ENCODE measurements at regions not wholly inside any gene's neighbourhood (a gene's known extent, or its start where the extent isn't known, plus 50 kb on each side); places are given as distances from the start of the nearest gene placed in this dataset.

- H3K36me3 ChIP-seq (ENCODE audit: low read depth, missing control alignments), result no peaks in the 10 kb centered on the region
- H3K4me3 ChIP-seq, result no peak overlapping the region
- 94% methylated on average over 1 of the region's 1 CpG; no CpG with 5 or more reads in 1 of the 2 donors for WGBS, 2 donors
- TF ChIP-seq POLR2A (IDR thresholded peaks at IDR 0.05), result no peak
- no peak for TF ChIP-seq CTCF (IDR thresholded peaks at IDR 0.05)
- no peak for DNase-seq
- no peaks in the 10 kb centered on the region for H3K4me1 ChIP-seq
- H3K27ac ChIP-seq, result no peak overlapping the region
- H3K27me3 ChIP-seq, result no peaks in the 10 kb centered on the region
- intact Hi-C loops (cut with DNase I; ENCODE audit: low total_unique reads), result no loop called here
- no peaks in the 10 kb centered on the region for H3K9me3 ChIP-seq
These were observed 116.0 kb downstream of the CT47B1 start for GRCh38 chrX:120759685-120760084.

GRCh38 chrX:120755066-120755846, 120.4 kb downstream of the CT47B1 start:
- H3K4me1 ChIP-seq, result no peaks in the 10 kb centered on the region
- no peak overlapping the region for H3K27ac ChIP-seq
- TF ChIP-seq CTCF (IDR thresholded peaks at IDR 0.05), result no peak
- TF ChIP-seq POLR2A (IDR thresholded peaks at IDR 0.05), result no peak
- DNase-seq, result no peak
- no peaks in the 10 kb centered on the region for H3K27me3 ChIP-seq
- 45 to 86% methylated on average over 1 of the region's 1 CpG for WGBS, 2 donors
- no peaks in the 10 kb centered on the region for H3K9me3 ChIP-seq
- no peaks in the 10 kb centered on the region for H3K36me3 ChIP-seq (ENCODE audit: low read depth, missing control alignments)
- H3K4me3 ChIP-seq, result no peak overlapping the region
- intact Hi-C loops (cut with DNase I; ENCODE audit: low total_unique reads), result no loop called here

GRCh38 chrX:120753413-120754251, 122.0 kb downstream of the CT47B1 start:
- no peak for DNase-seq
- TF ChIP-seq POLR2A (IDR thresholded peaks at IDR 0.05), result no peak
- TF ChIP-seq CTCF (IDR thresholded peaks at IDR 0.05), result no peak
- no peak overlapping the region for H3K27ac ChIP-seq
- WGBS, 2 donors, result 82 to 84% methylated on average over 8 to 10 of the region's 10 CpGs
- no peak overlapping the region for H3K4me3 ChIP-seq
- no peaks in the 10 kb centered on the region for H3K36me3 ChIP-seq (ENCODE audit: low read depth, missing control alignments)
- intact Hi-C loops (cut with DNase I; ENCODE audit: low total_unique reads), result no loop called here
- H3K4me1 ChIP-seq, result no peaks in the 10 kb centered on the region
- no peaks in the 10 kb centered on the region for H3K9me3 ChIP-seq
- H3K27me3 ChIP-seq, result no peaks in the 10 kb centered on the region

GRCh38 chrX:120752431-120753082, 122.7 kb upstream of the C1GALT1C1 start:
- Histone ChIP-seq H3K4me3 (no peak overlapping the region), H3K9me3 (no peaks in the 10 kb centered on the region), H3K27me3 (no peaks in the 10 kb centered on the region), H3K4me1 (no peaks in the 10 kb centered on the region), H3K27ac (no peak overlapping the region), H3K36me3 (ENCODE audit: low read depth, missing control alignments) (no peaks in the 10 kb centered on the region)
- no peak for DNase-seq
- WGBS, 2 donors, result 48 to 51% methylated on average over 7 of the region's 7 CpGs
- TF ChIP-seq CTCF (IDR thresholded peaks at IDR 0.05) (no peak), POLR2A (IDR thresholded peaks at IDR 0.05) (no peak)
- intact Hi-C loops (cut with DNase I; ENCODE audit: low total_unique reads), result no loop called here
